ENCODE measurements at regions not wholly inside any gene's neighbourhood (a gene's known extent, or its start where the extent isn't known, plus 50 kb on each side); places are given as distances from the start of the nearest gene placed in this dataset.

- Histone ChIP-seq H3F3A (ENCODE audit: insufficient read depth, low read length, poor library complexity, severe bottlenecking) (no peaks in the 10 kb centered on the region), H3K27me3 (ENCODE audit: insufficient read depth, low read depth, low read length) (no peaks in the 10 kb centered on the region), H3K4me3 (ENCODE audit: low read length) (no peak overlapping the region), H3K4me2 (ENCODE audit: low read length) (no peak overlapping the region), H3K9me2 (ENCODE audit: insufficient read depth, low read length) (no peaks in the 10 kb centered on the region), H3K79me2 (replicated peaks; ENCODE audit: insufficient read depth, low read length) (no peaks in the 10 kb centered on the region), H2AFZ (ENCODE audit: low read depth, low read length) (no peak overlapping the region), H3K9me3 (ENCODE audit: low read length) (no peaks in the 10 kb centered on the region), H3K9ac (ENCODE audit: low read length) (no peak overlapping the region), H3K27ac (ENCODE audit: low read length) (no peak overlapping the region), H3K36me3 (ENCODE audit: insufficient read depth, low read length) (no peaks in the 10 kb centered on the region), H4K20me1 (ENCODE audit: insufficient read depth) (no peaks in the 10 kb centered on the region)
- no peak for TF ChIP-seq SMC3 (conservative IDR thresholded peaks at IDR 0.05; ENCODE audit: poor library complexity)
- TF ChIP-seq TAF1 (IDR thresholded peaks at IDR 0.05; ENCODE audit: low read depth), result no peak
- no peak for TF ChIP-seq EZH2 (IDR thresholded peaks at IDR 0.05; ENCODE audit: borderline replicate concordance, insufficient read depth, low read length, poor library complexity, severe bottlenecking)
- no peak for TF ChIP-seq MXI1 (conservative IDR thresholded peaks at IDR 0.05; ENCODE audit: poor library complexity, severe bottlenecking)
- TF ChIP-seq CTCF (IDR thresholded peaks at IDR 0.05; ENCODE audit: poor library complexity, severe bottlenecking), result no peak
- TF ChIP-seq EP300 (conservative IDR thresholded peaks at IDR 0.05; ENCODE audit: poor library complexity, severe bottlenecking), result no peak
- TF ChIP-seq POLR2AphosphoS5 (IDR thresholded peaks at IDR 0.05), result no peak
- TF ChIP-seq RAD21 (conservative IDR thresholded peaks at IDR 0.05), result no peak
- TF ChIP-seq REST (IDR thresholded peaks at IDR 0.05; ENCODE audit: borderline replicate concordance), result no peak
Observed at GRCh38 chr3:23668430-23668904, 137.3 kb upstream of the UBE2E1 start.

GRCh38 chr3:23669541-23670255 is 136.1 kb upstream of the UBE2E1 start:
- Histone ChIP-seq H3K9me3 (ENCODE audit: low read length) (no peaks in the 10 kb centered on the region), H2AFZ (ENCODE audit: low read depth, low read length) (no peak overlapping the region)
- TF ChIP-seq REST (IDR thresholded peaks at IDR 0.05; ENCODE audit: borderline replicate concordance) (no peak), SMC3 (conservative IDR thresholded peaks at IDR 0.05; ENCODE audit: poor library complexity) (no peak)

More at GRCh38 chr3:23669541-23670255, 136.1 kb upstream of the UBE2E1 start:
- no peaks in the 10 kb centered on the region for H4K20me1 ChIP-seq (ENCODE audit: insufficient read depth)
- H3K27me3 ChIP-seq (ENCODE audit: insufficient read depth, low read depth, low read length), result no peaks in the 10 kb centered on the region
- H3K4me3 ChIP-seq (ENCODE audit: low read length), result no peak overlapping the region
- H3K9ac ChIP-seq (ENCODE audit: low read length), result no peak overlapping the region
- H3K27ac ChIP-seq (ENCODE audit: low read length), result no peak overlapping the region
- H3K4me2 ChIP-seq (ENCODE audit: low read length), result no peak overlapping the region
- H3F3A ChIP-seq (ENCODE audit: insufficient read depth, low read length, poor library complexity, severe bottlenecking), result no peaks in the 10 kb centered on the region
- H3K79me2 ChIP-seq (replicated peaks; ENCODE audit: insufficient read depth, low read length), result no peaks in the 10 kb centered on the region
- no peaks in the 10 kb centered on the region for H3K36me3 ChIP-seq (ENCODE audit: insufficient read depth, low read length)
- H3K9me2 ChIP-seq (ENCODE audit: insufficient read depth, low read length), result no peaks in the 10 kb centered on the region

All from neural cell (in vitro differentiated cells).